GM21367 (cell line): ENCODE measurements at regions not wholly inside any gene's neighbourhood (a gene's known extent, or its start where the extent isn't known, plus 50 kb on each side); places are given as distances from the start of the nearest gene placed in this dataset.
"Not testable (repeated sequence)": the region's sequence is repeated elsewhere in the genome, so short reads cannot be mapped to it uniquely, and the experiment has no call there.

Experiments
- ATAC-seq: cut with Tn5 transposase; IDR thresholded peaks from one replicate; pipeline ENCODE4 v1.9.1; 2021; ENCODE audit not compliant: unreplicated experiment

- ATAC-seq, result no peak
Observed at GRCh38 chr11:88061111-88061510, 114.1 kb downstream of the RAB38 start.

- ATAC-seq, result no peak
Observed at GRCh38 chr11:88059326-88059725, 115.9 kb downstream of the RAB38 start.

GRCh38 chr11:88051396-88051795, 123.8 kb downstream of the RAB38 start:
- ATAC-seq, result no peak

- peak; percentile 75 for ATAC-seq
Observed at GRCh38 chr11:88050247-88050646, 125.0 kb downstream of the RAB38 start.

GRCh38 chr11:88045288-88045687, 130.0 kb downstream of the RAB38 start:
- not testable (repeated sequence) for ATAC-seq

- not testable (repeated sequence) for ATAC-seq
Observed at GRCh38 chr11:88044658-88045057, 130.6 kb downstream of the RAB38 start.

GRCh38 chr11:88043149-88043548, 132.1 kb downstream of the RAB38 start:
- no peak for ATAC-seq

GRCh38 chr11:88042647-88043046, 132.6 kb downstream of the RAB38 start:
- no peak for ATAC-seq

GRCh38 chr11:88042238-88042637, 133.0 kb downstream of the RAB38 start:
- ATAC-seq, result no peak

- ATAC-seq, result no peak
Observed at GRCh38 chr11:88041679-88042078, 133.6 kb downstream of the RAB38 start.

- ATAC-seq, result no peak
Observed at GRCh38 chr11:88040148-88040496, 135.1 kb downstream of the RAB38 start.

- ATAC-seq, result no peak
Observed at GRCh38 chr11:88039476-88040147, 135.6 kb downstream of the RAB38 start.

- no peak for ATAC-seq
Observed at GRCh38 chr11:88038063-88038462, 137.2 kb downstream of the RAB38 start.

GRCh38 chr11:88036701-88037100, 138.5 kb downstream of the RAB38 start:
- no peak for ATAC-seq

- no peak for ATAC-seq
Observed at GRCh38 chr11:88035271-88035670, 140.0 kb downstream of the RAB38 start.

- ATAC-seq, result no peak
Observed at GRCh38 chr11:88017666-88018065, 157.6 kb downstream of the RAB38 start.

GRCh38 chr11:88016392-88017170, 158.7 kb downstream of the RAB38 start:
- ATAC-seq, result peak; percentile 91

GRCh38 chr11:88015170-88015569, 160.1 kb downstream of the RAB38 start:
- ATAC-seq, result no peak

GRCh38 chr11:88013508-88014065, 161.7 kb downstream of the RAB38 start:
- ATAC-seq, result no peak

GRCh38 chr11:88012456-88012855, 162.8 kb downstream of the RAB38 start:
- ATAC-seq, result no peak

- no peak for ATAC-seq
Observed at GRCh38 chr11:87976009-87976408, 199.2 kb downstream of the RAB38 start.

- no peak for ATAC-seq
Observed at GRCh38 chr11:87974797-87975196, 200.4 kb downstream of the RAB38 start.
